ENCODE measurements at regions not wholly inside any gene's neighbourhood (a gene's known extent, or its start where the extent isn't known, plus 50 kb on each side); places are given as distances from the start of the nearest gene placed in this dataset.

GRCh38 chr11:28592141-28592540 is 484.0 kb downstream of the METTL15 start:
- TF ChIP-seq CTCF (IDR thresholded peaks at IDR 0.05; ENCODE audit: low read depth, low read length, poor library complexity, severe bottlenecking) (no peak), EZH2phosphoT487 (IDR thresholded peaks at IDR 0.05; ENCODE audit: borderline replicate concordance, low read length) (no peak)

All from DOHH2 (cell line).